ENCODE measurements at regions not wholly inside any gene's neighbourhood (a gene's known extent, or its start where the extent isn't known, plus 50 kb on each side); places are given as distances from the start of the nearest gene placed in this dataset.

- peak; percentile 52 for DNase-seq
- Mint-ChIP-seq H3K4me3 (no peak overlapping the region), H3K4me1 (peaks cover 3% of the 10 kb centered on the region), H3K27ac (no peak overlapping the region), H3K27me3 (ENCODE audit: insufficient read depth) (no peaks in the 10 kb centered on the region), H3K36me3 (ENCODE audit: low read depth) (no peaks in the 10 kb centered on the region), H3K9me3 (peaks cover 7% of the 10 kb centered on the region)
- no peak overlapping the region for H3K9ac ChIP-seq (ENCODE audit: extremely low read depth, low read length, poor library complexity, severe bottlenecking)
- H3K27ac ChIP-seq (ENCODE audit: low read depth, low read length): no peak overlapping the region
- peaks cover 15% of the 10 kb centered on the region for H3K9me3 ChIP-seq (ENCODE audit: control insufficient read depth, low read length)
- no peak for TF ChIP-seq CTCF (conservative IDR thresholded peaks at IDR 0.05)
- no peaks in the 10 kb centered on the region for H3K27me3 ChIP-seq (ENCODE audit: control insufficient read depth, insufficient read depth, low read length, poor library complexity, severe bottlenecking)
- no peaks in the 10 kb centered on the region for H3K4me1 ChIP-seq (ENCODE audit: control insufficient read depth, insufficient read depth, low read length)
- H3K36me3 ChIP-seq (ENCODE audit: control insufficient read depth, insufficient read depth, low read length): no peaks in the 10 kb centered on the region
- no peak overlapping the region for H3K4me3 ChIP-seq (ENCODE audit: low read length)
Measured at GRCh38 chr12:67593041-67593440, 55.5 kb upstream of the DYRK2 start.

- H3K4me1 ChIP-seq (ENCODE audit: control insufficient read depth, insufficient read depth, low read length): no peaks in the 10 kb centered on the region
- no peaks in the 10 kb centered on the region for H3K27me3 ChIP-seq (ENCODE audit: control insufficient read depth, insufficient read depth, low read length, poor library complexity, severe bottlenecking)
- TF ChIP-seq CTCF (conservative IDR thresholded peaks at IDR 0.05): no peak
- H3K4me3 ChIP-seq (ENCODE audit: low read length): no peak overlapping the region
- Mint-ChIP-seq H3K4me1 (peaks cover 3% of the 10 kb centered on the region), H3K36me3 (ENCODE audit: low read depth) (no peaks in the 10 kb centered on the region), H3K9me3 (peaks cover 9% of the 10 kb centered on the region), H3K27me3 (ENCODE audit: insufficient read depth) (no peaks in the 10 kb centered on the region), H3K27ac (no peak overlapping the region), H3K4me3 (no peak overlapping the region)
- H3K9me3 ChIP-seq (ENCODE audit: control insufficient read depth, low read length): peaks cover 18% of the 10 kb centered on the region
- WGBS, 2 experiments (ENCODE audit: insufficient coverage in 1 of 2, insufficient read length in 1 of 2): 90 to 100% methylated on average over 1 to 2 of the region's 2 CpGs
- no peak for DNase-seq
- no peaks in the 10 kb centered on the region for H3K36me3 ChIP-seq (ENCODE audit: control insufficient read depth, insufficient read depth, low read length)
- no peak overlapping the region for H3K9ac ChIP-seq (ENCODE audit: extremely low read depth, low read length, poor library complexity, severe bottlenecking)
- no peak overlapping the region for H3K27ac ChIP-seq (ENCODE audit: low read depth, low read length)
Measured at GRCh38 chr12:67593461-67594330, 54.8 kb upstream of the DYRK2 start.

- no peaks in the 10 kb centered on the region for H3K27me3 ChIP-seq (ENCODE audit: control insufficient read depth, insufficient read depth, low read length, poor library complexity, severe bottlenecking)
- H3K27ac ChIP-seq (ENCODE audit: low read depth, low read length): no peak overlapping the region
- H3K9ac ChIP-seq (ENCODE audit: extremely low read depth, low read length, poor library complexity, severe bottlenecking): no peak overlapping the region
- Mint-ChIP-seq H3K27me3 (ENCODE audit: insufficient read depth) (no peaks in the 10 kb centered on the region), H3K4me3 (no peak overlapping the region), H3K27ac (no peak overlapping the region), H3K9me3 (peaks cover 11% of the 10 kb centered on the region), H3K36me3 (ENCODE audit: low read depth) (no peaks in the 10 kb centered on the region), H3K4me1 (peaks cover 3% of the 10 kb centered on the region)
- no peaks in the 10 kb centered on the region for H3K36me3 ChIP-seq (ENCODE audit: control insufficient read depth, insufficient read depth, low read length)
- H3K4me1 ChIP-seq (ENCODE audit: control insufficient read depth, insufficient read depth, low read length): no peaks in the 10 kb centered on the region
- WGBS, 2 experiments (ENCODE audit: insufficient coverage in 1 of 2, insufficient read length in 1 of 2): 97 to 100% methylated on average over 1 to 2 of the region's 2 CpGs
- no peak for DNase-seq
- no peak for TF ChIP-seq CTCF (conservative IDR thresholded peaks at IDR 0.05)
- H3K9me3 ChIP-seq (ENCODE audit: control insufficient read depth, low read length): peaks cover 26% of the 10 kb centered on the region
- H3K4me3 ChIP-seq (ENCODE audit: low read length): no peak overlapping the region
Measured at GRCh38 chr12:67594888-67595287, 53.7 kb upstream of the DYRK2 start.

All from endodermal cell (in vitro differentiated cells).